HG03342 (cell line): ENCODE measurements at regions not wholly inside any gene's neighbourhood (a gene's known extent, or its start where the extent isn't known, plus 50 kb on each side); places are given as distances from the start of the nearest gene placed in this dataset.
A peak's percentile ranks its signal among the peaks of the same experiment; 100 is the strongest.

ENCODE experiments used
- ATAC-seq: cut with Tn5 transposase; IDR thresholded peaks from one replicate; pipeline ENCODE4 v1.9.1; 2021; ENCODE audit warnings: mild to moderate bottlenecking, moderate library complexity; ENCODE audit not compliant: unreplicated experiment

DNA sequence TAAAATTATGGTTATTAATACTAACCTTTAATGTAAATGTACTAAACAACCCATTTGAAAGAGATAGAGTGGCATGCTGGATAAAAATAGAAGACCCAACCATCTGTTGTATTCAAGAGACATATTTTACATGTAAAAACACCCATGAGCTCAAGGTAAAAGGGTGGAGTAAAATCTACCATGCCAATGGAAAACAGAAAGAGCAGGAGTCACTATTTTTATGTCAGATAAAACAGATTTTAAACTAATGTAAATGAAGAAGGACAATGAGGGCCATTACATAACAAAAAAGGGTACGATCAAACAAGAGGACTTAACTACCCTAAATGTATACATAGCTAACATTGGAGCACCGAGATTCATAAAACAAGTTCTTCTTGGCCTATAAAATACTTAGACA is 66.3 kb downstream of the ITM2A start:
- no peak for ATAC-seq

DNA sequence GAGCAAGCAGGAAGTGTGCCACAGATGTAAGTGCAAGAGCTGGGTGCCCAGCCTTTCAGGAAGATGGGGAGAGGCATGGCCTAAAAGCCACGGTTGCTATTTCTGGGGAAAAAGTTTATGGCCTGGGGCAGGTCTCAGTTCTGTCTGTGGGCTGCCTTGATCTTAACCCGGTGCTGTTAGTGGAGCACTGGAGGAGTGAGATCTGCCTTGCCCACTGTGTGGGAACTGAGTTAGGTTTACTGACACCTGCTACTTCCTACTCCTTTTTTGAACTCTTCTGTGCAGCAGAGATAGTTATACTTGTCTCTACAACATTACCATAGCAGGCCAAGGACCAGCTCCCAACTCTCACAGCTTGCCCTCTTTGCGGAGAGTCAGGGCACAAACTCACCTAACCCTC is 76.5 kb downstream of the ITM2A start:
- ATAC-seq = no peak

DNA sequence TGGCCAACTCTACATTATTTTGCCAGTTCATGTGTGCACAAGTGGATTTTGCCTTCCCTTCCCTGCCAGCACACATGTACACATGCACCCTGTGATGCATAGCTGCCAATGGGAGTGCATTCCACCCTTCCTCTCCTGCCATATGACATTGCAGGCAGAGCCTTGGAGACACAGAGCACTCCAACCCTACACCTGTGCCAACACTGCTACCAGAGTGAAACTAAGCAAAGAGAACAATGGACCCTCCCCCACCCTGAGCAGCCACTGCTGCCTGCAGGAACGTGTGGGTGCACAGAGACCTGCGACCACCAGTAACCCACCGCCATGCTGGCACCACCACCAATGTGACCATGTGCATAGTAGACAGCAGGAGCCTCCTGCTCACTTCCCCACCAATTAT is 78.4 kb downstream of the ITM2A start:
- ATAC-seq = no peak

DNA sequence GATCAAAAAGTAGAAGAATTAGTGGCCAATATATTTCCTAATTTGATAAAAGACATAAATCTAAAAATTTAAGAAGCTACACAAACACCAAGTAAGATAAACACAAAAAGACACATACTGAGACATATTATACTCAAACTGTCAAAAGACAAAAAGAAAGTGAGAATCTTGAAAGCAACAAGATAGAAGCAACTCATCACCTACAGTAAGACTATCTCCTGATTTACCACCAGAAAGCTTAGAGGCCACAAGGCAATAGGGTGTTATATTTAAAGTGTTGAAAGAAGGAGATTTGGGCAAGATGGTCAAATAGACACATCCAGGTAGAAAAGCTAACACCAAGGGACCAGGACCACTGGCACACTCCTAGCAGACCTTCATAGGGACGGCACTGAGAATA is 79.4 kb downstream of the ITM2A start:
- ATAC-seq = no peak

DNA sequence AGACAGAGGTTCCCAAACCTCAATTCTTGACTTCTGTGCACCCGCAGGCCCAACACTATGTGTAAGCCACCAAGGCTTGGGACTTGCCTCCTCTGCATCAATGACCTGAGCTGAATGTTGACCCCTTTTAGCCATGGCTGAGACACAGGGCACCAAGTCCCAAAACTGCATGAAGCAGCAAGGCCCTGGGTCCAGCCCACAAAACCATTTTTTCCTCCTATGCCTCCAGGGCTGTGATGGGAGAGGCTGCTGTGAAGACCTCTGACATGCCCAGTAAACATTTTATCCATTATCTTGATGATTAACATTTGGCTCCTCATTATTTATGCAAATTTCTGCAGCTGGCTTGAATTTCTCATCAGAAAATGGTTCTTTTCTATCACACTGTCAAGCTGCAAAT is 85.4 kb downstream of the ITM2A start:
- ATAC-seq = no peak

DNA sequence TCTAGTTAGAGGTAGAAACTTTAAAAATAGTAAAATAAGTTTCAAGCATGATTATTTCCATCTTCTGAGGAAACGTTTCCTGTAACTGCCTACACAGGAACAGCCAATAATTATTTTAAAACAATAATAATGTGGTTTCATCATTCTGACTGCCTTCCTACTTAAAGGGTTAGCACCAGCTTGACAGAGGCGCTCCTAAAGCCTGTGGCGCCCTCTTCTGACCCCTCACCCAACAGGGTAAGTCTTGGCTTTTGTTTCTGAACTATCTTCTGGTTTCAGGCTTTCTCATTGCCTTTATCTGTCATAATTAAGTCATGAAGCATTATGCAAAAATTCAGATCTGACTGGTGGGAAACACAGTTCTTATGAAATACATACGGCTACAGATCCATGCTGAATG is 96.7 kb downstream of the ITM2A start:
- peak; percentile 98 for ATAC-seq

DNA sequence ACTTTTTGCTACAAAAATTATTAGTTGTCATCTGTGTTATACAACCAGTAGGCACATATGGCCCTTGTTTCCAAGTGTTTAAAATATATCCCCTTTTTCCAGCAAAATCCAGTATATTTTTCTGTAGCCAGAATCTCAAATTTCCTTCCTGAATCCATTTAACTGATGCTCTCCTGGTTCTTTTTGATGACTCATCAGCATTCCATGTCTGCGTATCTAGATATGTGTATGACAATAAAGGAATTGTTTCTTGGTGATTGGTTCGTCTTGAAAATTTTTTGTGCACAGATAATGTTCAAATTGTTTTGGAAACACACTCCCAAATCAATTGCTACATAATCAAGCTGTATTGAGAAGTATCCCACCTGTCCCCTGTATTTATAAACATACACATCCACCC is 98.3 kb downstream of the ITM2A start:
- ATAC-seq = no peak

DNA sequence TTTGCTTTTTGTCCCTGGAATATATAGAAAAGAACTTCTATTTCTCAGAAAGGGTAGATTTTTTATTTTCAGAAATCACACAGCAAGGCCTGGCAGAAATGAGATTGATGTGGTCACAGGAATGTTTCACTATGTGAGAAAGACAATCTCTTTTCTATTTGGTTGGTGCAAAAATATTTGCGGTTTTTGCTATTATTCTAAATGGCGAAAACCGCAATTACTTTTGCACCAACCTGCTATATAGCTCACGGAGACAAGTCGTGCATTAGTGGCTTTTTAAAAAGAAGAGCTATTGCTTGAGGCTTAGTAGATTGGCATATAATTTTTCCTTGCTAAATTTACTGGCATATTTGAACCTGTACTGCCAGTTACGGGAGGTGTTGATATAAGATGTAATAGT is 100.4 kb downstream of the ITM2A start:
- ATAC-seq = no peak

DNA sequence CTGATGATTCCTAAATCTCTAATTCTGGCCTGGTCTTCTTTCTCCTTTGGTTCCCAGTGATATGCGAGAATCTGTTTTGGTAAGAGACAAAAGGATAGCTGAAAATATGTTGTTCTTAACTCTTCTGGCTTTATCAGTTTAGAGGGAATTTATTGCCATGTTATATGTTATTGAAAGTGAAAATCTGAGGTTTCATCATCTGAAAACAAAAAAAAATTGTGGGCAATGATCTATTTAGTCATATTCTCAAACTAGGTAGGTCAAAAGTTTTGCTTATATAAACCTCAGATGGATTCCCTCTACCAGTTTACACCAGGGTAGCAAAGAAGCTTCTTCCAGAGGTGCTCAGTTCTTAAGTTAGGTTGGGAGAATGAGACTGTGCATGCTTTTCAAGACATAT is 103.6 kb downstream of the ITM2A start:
- no peak for ATAC-seq

DNA sequence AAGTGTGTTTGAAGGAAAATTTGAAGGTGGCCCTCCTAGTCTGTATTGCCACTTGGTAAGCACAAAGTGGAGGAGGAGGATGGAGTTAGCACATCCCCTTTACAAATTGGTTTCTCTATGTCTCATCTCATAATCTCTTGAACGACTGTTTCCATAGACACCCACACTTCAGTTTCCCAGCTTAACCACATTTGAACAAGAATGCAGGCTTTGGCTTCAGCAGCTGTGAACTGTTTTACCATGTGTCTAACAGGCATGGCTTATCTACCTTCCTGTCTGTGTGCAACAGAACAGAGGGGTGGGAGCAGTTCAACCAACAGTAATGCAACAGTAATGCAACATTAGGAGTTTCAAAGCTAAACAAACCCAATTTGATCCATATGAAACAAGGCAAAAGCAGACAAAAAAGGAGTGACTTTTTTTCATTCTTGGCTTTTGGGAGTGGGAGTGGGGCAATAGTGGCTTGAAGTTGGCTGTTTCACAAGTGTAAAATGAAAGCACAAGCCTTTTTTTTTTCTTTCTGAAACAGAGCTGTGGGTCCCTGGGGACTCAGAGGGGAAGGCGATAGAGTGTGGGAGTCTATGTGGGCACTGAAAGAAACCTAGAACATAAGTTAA is 108.0 kb downstream of the ITM2A start:
- ATAC-seq = peak; percentile 95

DNA sequence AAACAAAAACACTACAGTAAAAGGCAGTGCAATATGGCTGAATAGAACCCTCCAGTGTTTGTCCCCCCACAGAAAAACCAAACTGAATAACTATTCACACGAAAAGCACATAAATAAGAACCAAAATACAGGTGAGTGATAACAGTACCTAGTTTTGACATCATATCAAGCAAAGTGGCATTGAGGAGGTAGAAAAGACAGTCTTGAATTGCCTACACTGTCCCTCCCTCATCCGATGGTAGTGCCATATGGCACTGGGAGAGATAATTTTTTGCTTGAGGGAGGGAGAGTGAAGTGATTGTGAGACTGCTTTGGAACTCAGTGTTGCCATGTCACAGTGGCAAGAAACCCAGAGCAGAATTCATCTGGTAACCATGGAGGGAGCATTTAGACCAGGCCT is 99.2 kb downstream of the GPR174 start:
- ATAC-seq = no peak

DNA sequence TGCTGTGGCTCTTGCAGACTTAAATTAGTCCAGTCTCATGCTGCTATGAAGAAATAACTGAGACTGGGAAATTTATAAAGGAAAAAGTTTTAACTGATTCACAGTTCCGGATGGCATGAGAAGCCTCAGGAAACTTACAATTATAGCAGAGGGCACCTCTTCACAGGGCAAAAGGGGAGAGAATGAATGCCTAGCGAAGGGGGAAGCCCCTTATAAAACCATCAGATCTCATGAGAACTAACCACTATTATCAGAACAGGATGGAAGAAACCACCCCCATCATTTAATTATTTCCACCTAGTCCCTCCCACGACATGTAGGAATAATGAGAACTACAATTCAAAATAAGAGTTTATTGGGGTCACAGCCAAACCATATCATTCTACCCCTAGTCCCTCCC is 91.4 kb downstream of the GPR174 start:
- ATAC-seq = no peak

DNA sequence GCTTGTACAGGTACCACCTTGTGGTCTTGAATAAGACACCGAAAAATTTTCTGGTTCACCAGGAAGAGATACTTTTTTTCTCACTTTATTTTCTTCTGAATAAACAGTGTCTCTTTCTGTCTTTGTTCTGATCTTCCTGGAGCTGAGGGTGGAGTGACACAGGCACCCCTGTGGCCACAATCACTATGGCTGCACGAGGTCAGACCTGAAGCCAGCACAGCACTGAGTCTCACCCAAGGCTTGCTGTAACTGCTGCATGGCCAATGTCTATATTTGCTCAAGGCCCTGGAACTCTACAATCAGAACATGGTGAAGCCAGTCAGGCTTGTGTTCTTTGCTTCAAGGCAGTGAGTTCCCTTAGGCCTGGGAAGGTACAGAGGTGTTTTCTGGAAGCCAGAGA is 87.2 kb downstream of the GPR174 start:
- no peak for ATAC-seq
